HuH-7.5 (cell line): ENCODE measurements at regions not wholly inside any gene's neighbourhood (a gene's known extent, or its start where the extent isn't known, plus 50 kb on each side); places are given as distances from the start of the nearest gene placed in this dataset.

Source experiments
- DNase-seq: peaks from one replicate; pipeline ENCODE4 v3.0.0; 2011; ENCODE audit warnings: low spot score

GRCh38 chr2:186085226-186085625 is 346.6 kb downstream of the FSIP2 start:
- no peak for DNase-seq

- DNase-seq, result no peak
Measured at GRCh38 chr2:186093174-186093573, 354.6 kb downstream of the FSIP2 start.

- DNase-seq, result no peak
Measured at GRCh38 chr2:186098821-186099220, 360.2 kb downstream of the FSIP2 start.

- DNase-seq, result no peak
Measured at GRCh38 chr2:186099826-186100225, 361.2 kb downstream of the FSIP2 start.

GRCh38 chr2:186100636-186101035 is 362.0 kb downstream of the FSIP2 start:
- DNase-seq, result no peak

- DNase-seq, result no peak
Measured at GRCh38 chr2:186101616-186102015, 363.0 kb downstream of the FSIP2 start.

- no peak for DNase-seq
Measured at GRCh38 chr2:186103276-186103675, 364.7 kb downstream of the FSIP2 start.

- no peak for DNase-seq
Measured at GRCh38 chr2:186105016-186105724, 366.6 kb downstream of the FSIP2 start.

- peak; percentile 5 for DNase-seq
Measured at GRCh38 chr2:186108470-186108869, 369.9 kb downstream of the FSIP2 start.

GRCh38 chr2:186113284-186113683 is 372.8 kb upstream of the ZC3H15 start:
- no peak for DNase-seq

- DNase-seq, result no peak
Measured at GRCh38 chr2:186125156-186125555, 360.9 kb upstream of the ZC3H15 start.

GRCh38 chr2:186125625-186126024 is 360.4 kb upstream of the ZC3H15 start:
- DNase-seq, result no peak

- no peak for DNase-seq
Measured at GRCh38 chr2:186126181-186126580, 359.9 kb upstream of the ZC3H15 start.

GRCh38 chr2:186129767-186130581 is 356.1 kb upstream of the ZC3H15 start:
- no peak for DNase-seq

- DNase-seq, result no peak
Measured at GRCh38 chr2:186130748-186131641, 355.1 kb upstream of the ZC3H15 start.

- DNase-seq, result no peak
Measured at GRCh38 chr2:186135686-186136085, 350.4 kb upstream of the ZC3H15 start.

GRCh38 chr2:186136860-186137259 is 349.2 kb upstream of the ZC3H15 start:
- DNase-seq, result no peak

GRCh38 chr2:186138845-186139244 is 347.2 kb upstream of the ZC3H15 start:
- no peak for DNase-seq

GRCh38 chr2:186159101-186159500 is 327.0 kb upstream of the ZC3H15 start:
- DNase-seq, result no peak

- DNase-seq, result no peak
Measured at GRCh38 chr2:186164325-186164724, 321.7 kb upstream of the ZC3H15 start.

GRCh38 chr2:186170693-186171092 is 315.4 kb upstream of the ZC3H15 start:
- DNase-seq, result no peak

GRCh38 chr2:186181625-186182024 is 304.4 kb upstream of the ZC3H15 start:
- DNase-seq, result no peak
